Suprapubic skin (tissue), 4 donors: ENCODE measurements at regions not wholly inside any gene's neighbourhood (a gene's known extent, or its start where the extent isn't known, plus 50 kb on each side); places are given as distances from the start of the nearest gene placed in this dataset.

Source experiments
- DNase-seq, 2 donors: peaks; one replicate each; pipeline ENCODE4 v3.0.0-alpha.2; 2019; ENCODE audit warnings: low spot score in 2 of 2
- H3K27ac ChIP-seq: fragments of 200-600 bp; sonication (generic); one replicate; pipeline ENCODE4 v1.5.1; 2019
- H3K27me3 ChIP-seq: fragments of 200-600 bp; sonication (generic); one replicate; pipeline ENCODE4 v1.5.1; 2019
- H3K36me3 ChIP-seq: fragments of 200-600 bp; sonication (generic); one replicate; pipeline ENCODE4 v1.5.1; 2019
- H3K4me1 ChIP-seq: fragments of 200-600 bp; sonication (generic); one replicate; pipeline ENCODE4 v1.5.1; 2019
- H3K4me3 ChIP-seq: fragments of 200-600 bp; sonication (generic); one replicate; pipeline ENCODE4 v1.5.1; 2019; ENCODE audit warnings: mild to moderate bottlenecking
- H3K9me3 ChIP-seq: fragments of 200-600 bp; sonication (generic); one replicate; pipeline ENCODE4 v1.5.1; 2019
- CTCF ChIP-seq, 2 donors: fragments of 200-600 bp in 1 of 2; fragments of 450-650 bp in 1 of 2; sonication (generic) in 1 of 2; IDR thresholded peaks; one replicate each; pipeline ENCODE4 v1.5.1; 2016 to 2019; ENCODE audit warnings: antibody characterized with exemption in 2 of 2, mild to moderate bottlenecking in 1 of 2, moderate library complexity in 1 of 2
- EP300 ChIP-seq: sonication (generic); formaldehyde crosslinking; IDR thresholded peaks from one replicate; pipeline ENCODE4 v1.6.1; 2017; ENCODE audit warnings: antibody characterized with exemption
- POLR2A ChIP-seq, 2 donors: fragments of 450-650 bp; IDR thresholded peaks; one replicate each; pipeline ENCODE4 v1.6.1; 2017; ENCODE audit warnings: antibody characterized with exemption in 2 of 2, mild to moderate bottlenecking in 2 of 2, moderate library complexity in 2 of 2
- POLR2AphosphoS5 ChIP-seq, 3 donors: sonication (generic); formaldehyde crosslinking; IDR thresholded peaks; one replicate each; pipeline ENCODE4 v1.6.1; 2017; ENCODE audit warnings: antibody characterized with exemption in 3 of 3
- WGBS: methylation state at CpG from one replicate; pipeline ENCODE4 v1.1.5; 2018; 5-methylcytosine and 5-hydroxymethylcytosine counted together

DNA sequence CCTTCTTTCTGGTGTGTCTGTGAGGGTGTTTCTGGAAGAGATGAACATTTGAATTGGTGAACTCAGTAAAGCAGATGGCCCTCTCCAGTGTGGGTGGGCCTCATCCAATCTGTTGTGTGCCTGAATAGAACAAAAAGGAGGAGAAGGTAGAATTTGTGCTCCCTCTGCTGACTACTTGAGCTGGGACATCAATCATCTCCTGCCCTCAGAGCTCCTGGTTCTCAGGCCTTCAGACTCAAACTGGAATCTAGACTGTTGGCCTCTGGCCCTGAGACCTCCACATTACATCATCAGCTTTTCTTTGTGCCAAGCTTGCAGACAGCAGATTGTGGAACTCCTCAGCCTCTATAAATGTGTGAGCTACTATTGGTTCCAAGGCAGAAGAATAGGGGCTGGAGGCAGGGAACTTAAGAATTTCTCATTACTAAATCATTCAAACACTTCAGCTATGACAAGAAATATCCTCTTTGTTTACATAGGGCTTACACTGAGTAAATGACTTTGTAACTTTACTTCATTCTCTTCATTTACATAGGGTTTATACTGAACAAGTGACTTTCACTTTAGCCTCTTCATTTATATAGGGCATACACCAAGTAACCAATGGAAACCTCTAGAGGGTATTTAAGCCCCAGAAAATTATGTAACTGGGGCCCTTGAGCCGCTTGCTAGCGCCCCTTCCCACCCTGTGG is 86.9 kb upstream of the NWD2 start:
- TF ChIP-seq EP300 (no peak), POLR2AphosphoS5 (IDR thresholded peaks at IDR 0.05) (no peak), POLR2A (IDR thresholded peaks at IDR 0.05) (no peak), CTCF (IDR thresholded peaks at IDR 0.05) (no peak)
- Histone ChIP-seq H3K27me3 (no peaks in the 10 kb centered on the region), H3K4me1 (no peaks in the 10 kb centered on the region), H3K27ac (no peak overlapping the region), H3K36me3 (no peaks in the 10 kb centered on the region), H3K4me3 (no peak overlapping the region), H3K9me3 (no peaks in the 10 kb centered on the region)
- WGBS = 88% methylated on average over 2 of the region's 2 CpGs
- DNase-seq = no peak

DNA sequence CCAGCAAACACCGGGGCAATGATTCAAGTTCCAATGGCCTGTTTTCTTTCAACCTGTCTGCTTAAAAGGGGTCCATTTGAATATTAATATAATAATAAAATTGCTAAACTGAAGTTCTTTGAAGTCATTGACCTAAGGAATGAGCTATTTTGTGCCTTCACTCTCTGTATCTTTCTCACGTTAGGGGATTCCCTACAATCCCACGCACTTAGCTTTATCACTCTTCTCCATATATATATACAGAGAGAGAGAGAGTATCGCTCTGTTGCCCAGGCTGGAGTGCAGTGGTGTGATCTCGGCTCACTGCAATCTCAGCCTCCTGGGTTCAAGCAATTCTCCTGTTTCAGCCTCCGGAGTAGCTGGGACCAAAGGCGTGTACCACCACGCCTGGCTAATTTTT is 83.9 kb upstream of the NWD2 start:
- H3K9me3 ChIP-seq = no peaks in the 10 kb centered on the region
- no peak for DNase-seq
- H3K27me3 ChIP-seq = no peaks in the 10 kb centered on the region
- 81% methylated on average over 8 of the region's 8 CpGs for WGBS
- no peak for TF ChIP-seq POLR2AphosphoS5 (IDR thresholded peaks at IDR 0.05)
- no peak for TF ChIP-seq POLR2A (IDR thresholded peaks at IDR 0.05)
- TF ChIP-seq CTCF (IDR thresholded peaks at IDR 0.05) = no peak
- no peak for TF ChIP-seq EP300
- no peak overlapping the region for H3K4me3 ChIP-seq
- no peak overlapping the region for H3K27ac ChIP-seq
- no peaks in the 10 kb centered on the region for H3K36me3 ChIP-seq
- no peaks in the 10 kb centered on the region for H3K4me1 ChIP-seq

- no peaks in the 10 kb centered on the region for H3K36me3 ChIP-seq
- WGBS = 90% methylated on average over 3 of the region's 3 CpGs
- H3K9me3 ChIP-seq = no peaks in the 10 kb centered on the region
- no peak overlapping the region for H3K4me3 ChIP-seq
- H3K27me3 ChIP-seq = no peaks in the 10 kb centered on the region
- H3K27ac ChIP-seq = no peak overlapping the region
- TF ChIP-seq POLR2A (IDR thresholded peaks at IDR 0.05) (no peak), CTCF (IDR thresholded peaks at IDR 0.05) (no peak), POLR2AphosphoS5 (IDR thresholded peaks at IDR 0.05) (no peak), EP300 (no peak)
- DNase-seq = no peak
- H3K4me1 ChIP-seq = no peaks in the 10 kb centered on the region
These were observed 78.7 kb upstream of the NWD2 start for GRCh38 chr4:37165844-37166243.

- DNase-seq = no peak
- Histone ChIP-seq H3K4me1 (no peaks in the 10 kb centered on the region), H3K27ac (no peak overlapping the region), H3K9me3 (no peaks in the 10 kb centered on the region), H3K4me3 (no peak overlapping the region), H3K36me3 (no peaks in the 10 kb centered on the region), H3K27me3 (no peaks in the 10 kb centered on the region)
- 83% methylated on average over 5 of the region's 5 CpGs for WGBS
- TF ChIP-seq POLR2AphosphoS5 (IDR thresholded peaks at IDR 0.05) (no peak), CTCF (IDR thresholded peaks at IDR 0.05) (no peak), POLR2A (IDR thresholded peaks at IDR 0.05) (no peak), EP300 (no peak)
These were observed 74.6 kb upstream of the NWD2 start for GRCh38 chr4:37169956-37170355.

GRCh38 chr4:37188100-37188499 is 56.4 kb upstream of the NWD2 start:
- no peaks in the 10 kb centered on the region for H3K4me1 ChIP-seq
- no peak overlapping the region for H3K27ac ChIP-seq
- H3K4me3 ChIP-seq = no peak overlapping the region
- no peaks in the 10 kb centered on the region for H3K36me3 ChIP-seq
- TF ChIP-seq CTCF (IDR thresholded peaks at IDR 0.05) (no peak), EP300 (no peak), POLR2AphosphoS5 (IDR thresholded peaks at IDR 0.05) (no peak), POLR2A (IDR thresholded peaks at IDR 0.05) (no peak)
- no peak for DNase-seq
- H3K27me3 ChIP-seq = no peaks in the 10 kb centered on the region
- 85% methylated on average over 10 of the region's 10 CpGs for WGBS
- no peaks in the 10 kb centered on the region for H3K9me3 ChIP-seq
